ENCODE measurements at regions not wholly inside any gene's neighbourhood (a gene's known extent, or its start where the extent isn't known, plus 50 kb on each side); places are given as distances from the start of the nearest gene placed in this dataset.

DNA sequence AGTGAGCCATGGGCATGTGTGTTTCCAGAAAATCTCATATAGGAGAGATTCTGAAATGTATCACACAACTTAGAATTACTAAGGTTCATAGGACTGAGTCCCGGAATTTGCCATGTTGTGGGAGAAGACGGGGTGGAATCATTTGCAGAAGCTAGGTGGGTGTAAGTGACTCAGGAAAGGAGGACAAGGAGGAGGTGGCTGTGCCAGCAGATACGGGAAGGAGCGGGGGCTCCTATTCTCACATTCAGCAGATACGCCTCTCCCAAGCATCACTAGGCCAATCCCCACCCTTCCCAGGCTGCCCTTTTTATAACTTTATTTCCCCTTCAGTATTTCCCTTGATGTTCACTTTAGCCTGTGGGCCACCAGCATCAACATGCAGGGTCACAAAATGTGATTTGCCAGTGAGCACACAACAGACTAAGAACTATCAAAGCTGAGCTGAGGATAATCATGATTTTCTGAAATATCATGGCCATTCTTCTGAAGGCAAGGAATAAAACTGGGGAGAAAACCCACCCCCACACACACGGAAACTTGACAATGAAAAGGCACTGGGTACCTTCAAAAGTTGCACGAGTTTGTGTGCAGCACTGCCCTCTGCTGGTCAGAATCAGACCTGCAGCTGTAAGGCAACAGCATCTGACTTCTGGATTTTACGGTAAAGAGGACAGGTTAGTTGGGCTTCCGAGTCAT, 133.2 kb downstream of the MTX3 start:
- Histone ChIP-seq H2AK5ac (ENCODE audit: insufficient read length, low read length) (no peak overlapping the region), H3K56ac (ENCODE audit: insufficient read length, low read depth, low read length) (no peak overlapping the region), H3K9me3 (ENCODE audit: control insufficient read depth, low read depth, low read length) (no peaks in the 10 kb centered on the region), H2BK15ac (ENCODE audit: low read depth, low read length) (no peak overlapping the region), H3K27ac (ENCODE audit: insufficient read length, low read depth, low read length) (no peak overlapping the region), H4K91ac (ENCODE audit: insufficient read length, low read depth, low read length) (no peak overlapping the region), H2AFZ (ENCODE audit: low read length) (no peak overlapping the region), H3K27me3 (ENCODE audit: insufficient read depth, low read length) (no peaks in the 10 kb centered on the region), H2BK20ac (ENCODE audit: low read depth, low read length, poor library complexity, severe bottlenecking) (no peak overlapping the region), H4K5ac (ENCODE audit: insufficient read length, low read depth, low read length) (no peak overlapping the region), H4K20me1 (ENCODE audit: control insufficient read depth, insufficient read depth, insufficient read length) (no peaks in the 10 kb centered on the region), H3K9ac (ENCODE audit: extremely low read depth, insufficient read length, low read length) (no peak overlapping the region), H3K23ac (ENCODE audit: insufficient read length, low read depth, low read length) (no peak overlapping the region), H3T11ph (ENCODE audit: low read length) (no peak overlapping the region), H3K23me2 (ENCODE audit: insufficient read length, low read depth, low read length, poor library complexity, severe bottlenecking) (no peaks in the 10 kb centered on the region), H3K79me1 (ENCODE audit: insufficient read depth, low read depth, low read length, poor library complexity, severe bottlenecking) (no peaks in the 10 kb centered on the region), H2BK120ac (ENCODE audit: low read depth, low read length, poor library complexity, severe bottlenecking) (no peak overlapping the region), H3K4ac (ENCODE audit: low read depth, low read length) (no peak overlapping the region), H3K79me2 (ENCODE audit: insufficient read depth, low read length) (no peaks in the 10 kb centered on the region), H2BK5ac (ENCODE audit: insufficient read length, low read length) (no peak overlapping the region), H3K18ac (ENCODE audit: insufficient read length, low read depth, low read length) (no peak overlapping the region), H2BK12ac (ENCODE audit: insufficient read length, low read depth, low read length) (no peak overlapping the region), H3K14ac (ENCODE audit: insufficient read depth, low read length) (no peak overlapping the region), H3K4me1 (ENCODE audit: insufficient read depth, low read length) (no peaks in the 10 kb centered on the region), H4K8ac (replicated peaks; ENCODE audit: insufficient read length, low read depth, low read length) (no peak overlapping the region), H3K4me2 (ENCODE audit: insufficient read depth, insufficient read length, low read length) (no peak overlapping the region)
- H3K27me3 Mint-ChIP-seq (ENCODE audit: low read depth), result no peaks in the 10 kb centered on the region
- no peaks in the 10 kb centered on the region for H3K4me1 Mint-ChIP-seq
- H3K36me3 Mint-ChIP-seq (ENCODE audit: insufficient read depth in 1 of 3, low read depth in 3 of 3), result no peaks in the 10 kb centered on the region; a peak in 1 of 7 replicates
- DNase-seq, result peak; percentile 70
- WGBS (ENCODE audit: extremely low coverage, insufficient read length, low lambda C conversion rate), result no CpG with 5 or more reads among the region's 9 CpGs
- no peak overlapping the region for H3K27ac Mint-ChIP-seq
- H3K9me3 Mint-ChIP-seq, result no peaks in the 10 kb centered on the region
- TF ChIP-seq, protein P1, sequence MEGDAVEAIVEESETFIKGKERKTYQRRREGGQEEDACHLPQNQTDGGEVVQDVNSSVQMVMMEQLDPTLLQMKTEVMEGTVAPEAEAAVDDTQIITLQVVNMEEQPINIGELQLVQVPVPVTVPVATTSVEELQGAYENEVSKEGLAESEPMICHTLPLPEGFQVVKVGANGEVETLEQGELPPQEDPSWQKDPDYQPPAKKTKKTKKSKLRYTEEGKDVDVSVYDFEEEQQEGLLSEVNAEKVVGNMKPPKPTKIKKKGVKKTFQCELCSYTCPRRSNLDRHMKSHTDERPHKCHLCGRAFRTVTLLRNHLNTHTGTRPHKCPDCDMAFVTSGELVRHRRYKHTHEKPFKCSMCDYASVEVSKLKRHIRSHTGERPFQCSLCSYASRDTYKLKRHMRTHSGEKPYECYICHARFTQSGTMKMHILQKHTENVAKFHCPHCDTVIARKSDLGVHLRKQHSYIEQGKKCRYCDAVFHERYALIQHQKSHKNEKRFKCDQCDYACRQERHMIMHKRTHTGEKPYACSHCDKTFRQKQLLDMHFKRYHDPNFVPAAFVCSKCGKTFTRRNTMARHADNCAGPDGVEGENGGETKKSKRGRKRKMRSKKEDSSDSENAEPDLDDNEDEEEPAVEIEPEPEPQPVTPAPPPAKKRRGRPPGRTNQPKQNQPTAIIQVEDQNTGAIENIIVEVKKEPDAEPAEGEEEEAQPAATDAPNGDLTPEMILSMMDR (conservative IDR thresholded peaks at IDR 0.05), result peak; percentile 93
- no peak overlapping the region for H3K4me3 Mint-ChIP-seq
